Activated naive CD4-positive, alpha-beta T cell treated with anti-CD3 and anti-CD28 coated beads, Interleukin-2, amount 50 U/mL, for 24 hours (primary cell): ENCODE measurements at regions not wholly inside any gene's neighbourhood (a gene's known extent, or its start where the extent isn't known, plus 50 kb on each side); places are given as distances from the start of the nearest gene placed in this dataset.

Experiments used
- H3K27ac Mint-ChIP-seq: one replicate; pipeline ENCODE4 v1.8.0; 2021; ENCODE audit warnings: mild to moderate bottlenecking, mixed read lengths
- H3K27me3 Mint-ChIP-seq: one replicate; pipeline ENCODE4 v1.8.0; 2021; ENCODE audit warnings: mixed read lengths
- H3K36me3 Mint-ChIP-seq: one replicate; pipeline ENCODE4 v1.8.0; 2021; ENCODE audit warnings: mixed read lengths
- H3K4me1 Mint-ChIP-seq: one replicate; pipeline ENCODE4 v1.8.0; 2021; ENCODE audit warnings: mixed read lengths
- H3K4me3 Mint-ChIP-seq: one replicate; pipeline ENCODE4 v1.8.0; 2021; ENCODE audit warnings: mild to moderate bottlenecking, mixed read lengths
- H3K9me3 Mint-ChIP-seq: one replicate; pipeline ENCODE4 v1.8.0; 2021; ENCODE audit warnings: mixed read lengths

- Mint-ChIP-seq H3K27ac (no peak overlapping the region), H3K9me3 (no peaks in the 10 kb centered on the region), H3K4me1 (no peaks in the 10 kb centered on the region), H3K4me3 (no peak overlapping the region), H3K27me3 (peaks cover 12% of the 10 kb centered on the region), H3K36me3 (peaks cover 2% of the 10 kb centered on the region)
These were observed 136.5 kb downstream of the AASDH start for GRCh38 chr4:56250776-56251175.

- H3K9me3 Mint-ChIP-seq = no peaks in the 10 kb centered on the region
- no peaks in the 10 kb centered on the region for H3K4me1 Mint-ChIP-seq
- H3K36me3 Mint-ChIP-seq = no peaks in the 10 kb centered on the region
- H3K27ac Mint-ChIP-seq = no peak overlapping the region
- H3K27me3 Mint-ChIP-seq = peaks cover 12% of the 10 kb centered on the region
- H3K4me3 Mint-ChIP-seq = no peak overlapping the region
These were observed 139.6 kb downstream of the AASDH start for GRCh38 chr4:56247646-56248045.

GRCh38 chr4:56246233-56246610, 141.1 kb downstream of the AASDH start:
- Mint-ChIP-seq H3K27ac (no peak overlapping the region), H3K9me3 (no peaks in the 10 kb centered on the region), H3K36me3 (no peaks in the 10 kb centered on the region), H3K27me3 (peaks cover 15% of the 10 kb centered on the region), H3K4me3 (no peak overlapping the region), H3K4me1 (no peaks in the 10 kb centered on the region)

GRCh38 chr4:56245547-56246232, 141.6 kb downstream of the AASDH start:
- Mint-ChIP-seq H3K27ac (no peak overlapping the region), H3K36me3 (no peaks in the 10 kb centered on the region), H3K9me3 (no peaks in the 10 kb centered on the region), H3K27me3 (peaks cover 13% of the 10 kb centered on the region), H3K4me1 (no peaks in the 10 kb centered on the region), H3K4me3 (no peak overlapping the region)

GRCh38 chr4:56244681-56245080, 142.6 kb downstream of the AASDH start:
- H3K27me3 Mint-ChIP-seq = peaks cover 11% of the 10 kb centered on the region
- no peak overlapping the region for H3K4me3 Mint-ChIP-seq
- no peaks in the 10 kb centered on the region for H3K4me1 Mint-ChIP-seq
- H3K9me3 Mint-ChIP-seq = no peaks in the 10 kb centered on the region
- H3K36me3 Mint-ChIP-seq = no peaks in the 10 kb centered on the region
- H3K27ac Mint-ChIP-seq = no peak overlapping the region

GRCh38 chr4:56243107-56243506, 144.2 kb downstream of the AASDH start:
- Mint-ChIP-seq H3K9me3 (no peaks in the 10 kb centered on the region), H3K27me3 (peaks cover 11% of the 10 kb centered on the region), H3K4me3 (no peak overlapping the region), H3K4me1 (no peaks in the 10 kb centered on the region), H3K36me3 (no peaks in the 10 kb centered on the region), H3K27ac (no peak overlapping the region)

- no peaks in the 10 kb centered on the region for H3K36me3 Mint-ChIP-seq
- no peaks in the 10 kb centered on the region for H3K4me1 Mint-ChIP-seq
- H3K27ac Mint-ChIP-seq = no peak overlapping the region
- peaks cover 11% of the 10 kb centered on the region for H3K27me3 Mint-ChIP-seq
- H3K4me3 Mint-ChIP-seq = no peak overlapping the region
- H3K9me3 Mint-ChIP-seq = no peaks in the 10 kb centered on the region
These were observed 145.8 kb downstream of the AASDH start for GRCh38 chr4:56241500-56241899.

GRCh38 chr4:56240554-56241174, 146.6 kb downstream of the AASDH start:
- Mint-ChIP-seq H3K4me1 (no peaks in the 10 kb centered on the region), H3K27me3 (peaks cover 11% of the 10 kb centered on the region), H3K27ac (no peak overlapping the region), H3K36me3 (no peaks in the 10 kb centered on the region), H3K4me3 (no peak overlapping the region), H3K9me3 (no peaks in the 10 kb centered on the region)

- H3K4me3 Mint-ChIP-seq = no peak overlapping the region
These were observed 149.0 kb downstream of the AASDH start for GRCh38 chr4:56238251-56238650.

GRCh38 chr4:56235725-56236124, 151.6 kb downstream of the AASDH start:
- Mint-ChIP-seq H3K4me1 (no peaks in the 10 kb centered on the region), H3K4me3 (no peak overlapping the region), H3K27ac (no peak overlapping the region), H3K27me3 (peaks cover 8% of the 10 kb centered on the region), H3K9me3 (peaks cover 4% of the 10 kb centered on the region), H3K36me3 (no peaks in the 10 kb centered on the region)

More at GRCh38 chr4:56238251-56238650, 149.0 kb downstream of the AASDH start:
- H3K27ac Mint-ChIP-seq = no peak overlapping the region
- H3K4me1 Mint-ChIP-seq = no peaks in the 10 kb centered on the region
- H3K9me3 Mint-ChIP-seq = no peaks in the 10 kb centered on the region
- no peaks in the 10 kb centered on the region for H3K36me3 Mint-ChIP-seq
- H3K27me3 Mint-ChIP-seq = peaks cover 10% of the 10 kb centered on the region

- H3K27me3 Mint-ChIP-seq = peaks cover 8% of the 10 kb centered on the region
- no peaks in the 10 kb centered on the region for H3K36me3 Mint-ChIP-seq
- peaks cover 4% of the 10 kb centered on the region for H3K9me3 Mint-ChIP-seq
- no peak overlapping the region for H3K27ac Mint-ChIP-seq
- peaks cover 3% of the 10 kb centered on the region for H3K4me1 Mint-ChIP-seq
- no peak overlapping the region for H3K4me3 Mint-ChIP-seq
These were observed 152.3 kb downstream of the AASDH start for GRCh38 chr4:56235011-56235410.

GRCh38 chr4:56234098-56234497, 153.2 kb downstream of the AASDH start:
- H3K27ac Mint-ChIP-seq = no peak overlapping the region
- H3K4me1 Mint-ChIP-seq = peaks cover 7% of the 10 kb centered on the region
- no peaks in the 10 kb centered on the region for H3K36me3 Mint-ChIP-seq
- H3K9me3 Mint-ChIP-seq = peaks cover 4% of the 10 kb centered on the region
- no peak overlapping the region for H3K4me3 Mint-ChIP-seq
- peaks cover 10% of the 10 kb centered on the region for H3K27me3 Mint-ChIP-seq

GRCh38 chr4:56231410-56231809, 155.9 kb downstream of the AASDH start:
- H3K4me3 Mint-ChIP-seq = no peak overlapping the region
- no peaks in the 10 kb centered on the region for H3K36me3 Mint-ChIP-seq
- no peak overlapping the region for H3K27ac Mint-ChIP-seq
- peaks cover 10% of the 10 kb centered on the region for H3K27me3 Mint-ChIP-seq
- H3K9me3 Mint-ChIP-seq = peaks cover 4% of the 10 kb centered on the region
- H3K4me1 Mint-ChIP-seq = peaks cover 7% of the 10 kb centered on the region

- Mint-ChIP-seq H3K4me3 (no peak overlapping the region), H3K36me3 (no peaks in the 10 kb centered on the region), H3K9me3 (peaks cover 4% of the 10 kb centered on the region), H3K4me1 (peaks cover 7% of the 10 kb centered on the region), H3K27me3 (peaks cover 10% of the 10 kb centered on the region), H3K27ac (no peak overlapping the region)
These were observed 157.3 kb downstream of the AASDH start for GRCh38 chr4:56229947-56230346.

GRCh38 chr4:56227301-56227835, 159.9 kb downstream of the AASDH start:
- Mint-ChIP-seq H3K27me3 (peaks cover 8% of the 10 kb centered on the region), H3K4me1 (peaks cover 7% of the 10 kb centered on the region), H3K36me3 (no peaks in the 10 kb centered on the region), H3K4me3 (no peak overlapping the region), H3K27ac (no peak overlapping the region), H3K9me3 (peaks cover 4% of the 10 kb centered on the region)

- Mint-ChIP-seq H3K36me3 (no peaks in the 10 kb centered on the region), H3K27me3 (peaks cover 2% of the 10 kb centered on the region), H3K27ac (no peak overlapping the region), H3K4me1 (peaks cover 7% of the 10 kb centered on the region), H3K9me3 (no peaks in the 10 kb centered on the region), H3K4me3 (no peak overlapping the region)
These were observed 160.7 kb downstream of the AASDH start for GRCh38 chr4:56226579-56226978.
